DND-41 (cell line): ENCODE measurements at regions not wholly inside any gene's neighbourhood (a gene's known extent, or its start where the extent isn't known, plus 50 kb on each side); places are given as distances from the start of the nearest gene placed in this dataset.

Source experiments
- ATAC-seq: fragments of 200-7000 bp; cut with Tn5 transposase; 3 replicates; pipeline ENCODE4 v1.9.1; 2021; ENCODE audit warnings: low read depth; ENCODE audit not compliant: insufficient read depth
- DNase-seq: peaks from one replicate; pipeline ENCODE4 v3.0.0-alpha.2; 2020
- H2AFZ ChIP-seq: 2 replicates; pipeline ENCODE4 v1.6.0; 2012; ENCODE audit warnings: low read depth, low read length
- H3K27ac ChIP-seq: 2 replicates; pipeline ENCODE4 v1.5.1; 2012; ENCODE audit warnings: low read length, inconsistent platforms
- H3K27me3 ChIP-seq: fragments of 200-600 bp; sonication (generic); 2 replicates; pipeline ENCODE4 v1.6.0; 2012; ENCODE audit warnings: low read length, mild to moderate bottlenecking, inconsistent platforms; ENCODE audit not compliant: insufficient read depth, poor library complexity
- H3K36me3 ChIP-seq: 2 replicates; pipeline ENCODE4 v1.5.1; 2012; ENCODE audit warnings: low read length, inconsistent platforms; ENCODE audit not compliant: insufficient read depth
- H3K4me1 ChIP-seq: 2 replicates; pipeline ENCODE4 v1.5.1; 2012; ENCODE audit warnings: mild to moderate bottlenecking, low read length; ENCODE audit not compliant: insufficient read depth
- H3K4me2 ChIP-seq: 2 replicates; pipeline ENCODE4 v1.6.0; 2012; ENCODE audit warnings: mild to moderate bottlenecking, moderate library complexity, low read length, inconsistent platforms; ENCODE audit not compliant: insufficient read depth
- H3K4me3 ChIP-seq, 2 experiments: fragments of 200-600 bp in 1 of 2; shearing (Covaris generic) in 1 of 2; 2 replicates each; pipeline ENCODE4 v1.5.1; 2012 to 2016; ENCODE audit warnings: inconsistent platforms in 2 of 2, low read length in 2 of 2, mild to moderate bottlenecking in 2 of 2, low read depth in 1 of 2, moderate library complexity in 1 of 2
- H3K79me2 ChIP-seq: 2 replicates; pipeline ENCODE4 v1.6.0; 2012; ENCODE audit warnings: low read length, inconsistent platforms; ENCODE audit not compliant: insufficient read depth
- H3K9ac ChIP-seq: 2 replicates; pipeline ENCODE4 v1.6.0; 2012; ENCODE audit warnings: low read depth, mild to moderate bottlenecking, inconsistent platforms, low read length, moderate library complexity
- H3K9me3 ChIP-seq: 2 replicates; pipeline ENCODE4 v1.5.1; 2012; ENCODE audit warnings: low read length, moderate library complexity, mild to moderate bottlenecking, inconsistent platforms; ENCODE audit not compliant: insufficient read depth, severe bottlenecking
- H4K20me1 ChIP-seq: 2 replicates; pipeline ENCODE4 v1.6.0; 2012; ENCODE audit warnings: low read length; ENCODE audit not compliant: insufficient read depth
- CTCF ChIP-seq: IDR thresholded peaks from 2 replicates; pipeline ENCODE4 v1.5.1; 2012; ENCODE audit warnings: borderline replicate concordance, low read length, moderate library complexity, mild to moderate bottlenecking; ENCODE audit not compliant: poor library complexity, severe bottlenecking; ENCODE audit errors: extremely low read depth
- EZH2 ChIP-seq: IDR thresholded peaks from 3 replicates; pipeline ENCODE4 v1.6.1; 2012; ENCODE audit warnings: borderline replicate concordance, low read depth, mild to moderate bottlenecking, moderate library complexity, low read length, inconsistent platforms; ENCODE audit not compliant: severe bottlenecking

GRCh38 chr15:25238126-25238525 is 200.7 kb downstream of the UBE3A start:
- DNase-seq (no peak), ATAC-seq (no peak)
- H3K4me2 ChIP-seq: no peak overlapping the region
- H3K36me3 ChIP-seq: no peaks in the 10 kb centered on the region
- H4K20me1 ChIP-seq: no peaks in the 10 kb centered on the region
- no peak overlapping the region for H3K9ac ChIP-seq
- no peaks in the 10 kb centered on the region for H3K4me1 ChIP-seq
- TF ChIP-seq CTCF: no peak
- no peak for TF ChIP-seq EZH2
- no peak overlapping the region for H3K4me3 ChIP-seq
- no peak overlapping the region for H2AFZ ChIP-seq
- H3K27me3 ChIP-seq: no peaks in the 10 kb centered on the region
- H3K27ac ChIP-seq: no peak overlapping the region
- H3K79me2 ChIP-seq: no peaks in the 10 kb centered on the region
- peaks cover 22% of the 10 kb centered on the region for H3K9me3 ChIP-seq

GRCh38 chr15:25238716-25239470 is 199.9 kb downstream of the UBE3A start:
- DNase-seq (no peak), ATAC-seq (no peak)
- Histone ChIP-seq H3K27me3 (no peaks in the 10 kb centered on the region), H3K27ac (no peak overlapping the region), H3K4me3 (no peak overlapping the region), H3K9ac (no peak overlapping the region), H3K4me1 (no peaks in the 10 kb centered on the region), H4K20me1 (no peaks in the 10 kb centered on the region), H3K4me2 (no peak overlapping the region), H3K36me3 (no peaks in the 10 kb centered on the region), H3K79me2 (no peaks in the 10 kb centered on the region), H3K9me3 (peaks cover 15% of the 10 kb centered on the region), H2AFZ (no peak overlapping the region)
- TF ChIP-seq CTCF (no peak), EZH2 (no peak)

- no peak overlapping the region for H3K4me3 ChIP-seq
- no peak overlapping the region for H3K27ac ChIP-seq
- no peaks in the 10 kb centered on the region for H3K4me1 ChIP-seq
- no peaks in the 10 kb centered on the region for H3K36me3 ChIP-seq
- ATAC-seq: no peak
- H3K4me2 ChIP-seq: no peak overlapping the region
- H3K79me2 ChIP-seq: no peaks in the 10 kb centered on the region
- peaks cover 14% of the 10 kb centered on the region for H3K9me3 ChIP-seq
- DNase-seq: no peak
- no peak overlapping the region for H3K9ac ChIP-seq
- H3K27me3 ChIP-seq: no peaks in the 10 kb centered on the region
- no peaks in the 10 kb centered on the region for H4K20me1 ChIP-seq
- TF ChIP-seq EZH2: no peak
- TF ChIP-seq CTCF: no peak
- H2AFZ ChIP-seq: no peak overlapping the region
Measured at GRCh38 chr15:25239471-25240345, 199.1 kb downstream of the UBE3A start.
